Spleen (tissue), 7 donors: ENCODE measurements at regions not wholly inside any gene's neighbourhood (a gene's known extent, or its start where the extent isn't known, plus 50 kb on each side); places are given as distances from the start of the nearest gene placed in this dataset.

Experiments used
- POLR2A ChIP-seq, 3 donors: fragments of 450-650 bp; IDR thresholded peaks; one replicate each; pipeline ENCODE4 v1.5.1; 2017; ENCODE audit warnings: antibody characterized with exemption in 3 of 3, mild to moderate bottlenecking in 1 of 3
- POLR2AphosphoS5 ChIP-seq, 3 donors: sonication (generic); formaldehyde crosslinking; IDR thresholded peaks; one replicate each; pipeline ENCODE4 v1.5.1; 2017; ENCODE audit warnings: antibody characterized with exemption in 3 of 3
- TF ChIP-seq, protein P1 (sequence below), 11 experiments: fragments of 200-600 bp in 7 of 11; fragments of 450-650 bp in 4 of 11; sonication (generic) in 4 of 11; IDR thresholded peaks in 8 of 11; conservative IDR thresholded peaks in 3 of 11; 1 replicate in 7 of 11; 2 replicates in 4 of 11; pipeline versions ENCODE4 v1.4.0 to v1.8.0; 2016 to 2021; ENCODE audit warnings: antibody characterized with exemption in 11 of 11, inconsistent platforms in 4 of 11, mild to moderate bottlenecking in 1 of 11
- donor health status: DM: no; HTN: no; CAD: no; lungs with moderate emphysema.
- donor health status: DM: no; HTN: no; CAD: no.
- donor health status: DM: no; HTN: no; CAD: no.

DNA sequence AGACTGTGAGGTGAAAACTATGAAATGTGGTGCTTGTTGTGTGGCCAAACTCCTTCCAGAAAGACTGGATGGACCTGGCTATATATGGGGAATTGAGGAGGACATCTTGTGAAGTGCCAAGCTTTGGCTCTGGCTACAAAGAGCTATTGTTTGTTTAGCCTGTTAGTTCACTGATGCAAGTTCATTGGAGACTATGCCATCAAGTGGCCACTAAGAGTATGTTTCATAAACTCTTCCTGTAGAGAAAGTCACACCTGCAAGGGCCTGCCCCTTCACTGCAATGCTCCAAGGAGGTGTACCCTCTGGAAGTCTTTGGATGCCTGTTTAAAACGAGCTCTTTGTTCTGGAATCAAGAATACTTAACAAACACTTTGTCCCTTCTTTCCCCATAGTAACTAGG is 382.0 kb downstream of the GABRG1 start:
- TF ChIP-seq, protein P1, sequence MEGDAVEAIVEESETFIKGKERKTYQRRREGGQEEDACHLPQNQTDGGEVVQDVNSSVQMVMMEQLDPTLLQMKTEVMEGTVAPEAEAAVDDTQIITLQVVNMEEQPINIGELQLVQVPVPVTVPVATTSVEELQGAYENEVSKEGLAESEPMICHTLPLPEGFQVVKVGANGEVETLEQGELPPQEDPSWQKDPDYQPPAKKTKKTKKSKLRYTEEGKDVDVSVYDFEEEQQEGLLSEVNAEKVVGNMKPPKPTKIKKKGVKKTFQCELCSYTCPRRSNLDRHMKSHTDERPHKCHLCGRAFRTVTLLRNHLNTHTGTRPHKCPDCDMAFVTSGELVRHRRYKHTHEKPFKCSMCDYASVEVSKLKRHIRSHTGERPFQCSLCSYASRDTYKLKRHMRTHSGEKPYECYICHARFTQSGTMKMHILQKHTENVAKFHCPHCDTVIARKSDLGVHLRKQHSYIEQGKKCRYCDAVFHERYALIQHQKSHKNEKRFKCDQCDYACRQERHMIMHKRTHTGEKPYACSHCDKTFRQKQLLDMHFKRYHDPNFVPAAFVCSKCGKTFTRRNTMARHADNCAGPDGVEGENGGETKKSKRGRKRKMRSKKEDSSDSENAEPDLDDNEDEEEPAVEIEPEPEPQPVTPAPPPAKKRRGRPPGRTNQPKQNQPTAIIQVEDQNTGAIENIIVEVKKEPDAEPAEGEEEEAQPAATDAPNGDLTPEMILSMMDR (IDR thresholded peaks at IDR 0.05 in 8 of 11, conservative IDR thresholded peaks at IDR 0.05 in 3 of 11): no peak
- no peak for TF ChIP-seq POLR2A (IDR thresholded peaks at IDR 0.05)
- no peak for TF ChIP-seq POLR2AphosphoS5 (IDR thresholded peaks at IDR 0.05)
